PC-9 (cell line): ENCODE measurements at regions not wholly inside any gene's neighbourhood (a gene's known extent, or its start where the extent isn't known, plus 50 kb on each side); places are given as distances from the start of the nearest gene placed in this dataset.

ENCODE experiments used
- BruUV-seq: library from RNA; stranded (reverse); fragments of 400-500 nt; replicated peaks from 2 replicates; lab custom pipeline; 2021; lab: Mats Ljungman, UMichigan
- CTCF ChIA-PET: fragments of 300-600 bp; sonication (Branson Sonifier 250); formaldehyde crosslinking; loops from one replicate; lab custom pipeline; 2022; ENCODE audit warnings: antibody characterized with exemption; lab: Charles Lee
- POLR2A ChIA-PET: fragments of 300-600 bp; sonication (Branson Sonifier 250); formaldehyde crosslinking; loops from one replicate; lab custom pipeline; 2022; ENCODE audit warnings: antibody characterized with exemption; ENCODE audit not compliant: unreplicated experiment; lab: Charles Lee
- DNase-seq, 2 experiments: peaks; one replicate each; pipeline versions ENCODE4 v3.0.0 to v3.0.0-alpha.2; 2015 to 2022; ENCODE audit warnings: mixed read lengths in 1 of 2
- H2AFZ ChIP-seq: fragments of 200-600 bp; sonication (generic); 2 replicates; pipeline ENCODE4 v1.8.1; 2017; ENCODE audit warnings: antibody characterized with exemption
- H3F3A ChIP-seq: fragments of 200-600 bp; sonication (generic); 2 replicates; pipeline ENCODE4 v1.8.1; 2017; ENCODE audit warnings: antibody characterized with exemption, mild to moderate bottlenecking, low read depth; ENCODE audit not compliant: insufficient read depth
- H3K27ac ChIP-seq: fragments of 200-600 bp; sonication (generic); 2 replicates; pipeline ENCODE4 v1.6.1; 2016; ENCODE audit warnings: mixed run types
- H3K27me3 ChIP-seq: fragments of 200-600 bp; sonication (generic); 2 replicates; pipeline ENCODE4 v1.6.1; 2016; ENCODE audit warnings: low read depth, mixed run types; ENCODE audit not compliant: insufficient read depth
- H3K36me3 ChIP-seq: fragments of 200-600 bp; sonication (generic); 2 replicates; pipeline ENCODE4 v1.6.1; 2016; ENCODE audit warnings: low read depth, mixed run types
- H3K4me1 ChIP-seq: fragments of 200-600 bp; sonication (generic); replicated peaks from 2 replicates; pipeline ENCODE4 v1.6.1; 2016; ENCODE audit warnings: mixed run types; ENCODE audit not compliant: insufficient read depth
- H3K4me2 ChIP-seq: fragments of 200-600 bp; sonication (generic); 2 replicates; pipeline ENCODE4 v1.6.1; 2017; ENCODE audit warnings: mixed run types
- H3K4me3 ChIP-seq: fragments of 200-600 bp; sonication (generic); 2 replicates; pipeline ENCODE4 v1.6.1; 2016; ENCODE audit warnings: mixed run types
- H3K79me2 ChIP-seq: fragments of 200-600 bp; sonication (generic); 2 replicates; pipeline ENCODE4 v1.6.1; 2017; ENCODE audit warnings: low read depth, mixed run types
- H3K9me2 ChIP-seq: fragments of 200-600 bp; sonication (generic); 2 replicates; pipeline ENCODE4 v1.8.1; 2017; ENCODE audit warnings: mild to moderate bottlenecking; ENCODE audit not compliant: insufficient read depth
- H3K9me3 ChIP-seq: fragments of 200-600 bp; sonication (generic); 2 replicates; pipeline ENCODE4 v1.8.1; 2016; ENCODE audit warnings: low read depth; ENCODE audit not compliant: insufficient read depth
- H4K20me1 ChIP-seq: fragments of 200-600 bp; sonication (generic); 2 replicates; pipeline ENCODE4 v1.8.1; 2017; ENCODE audit not compliant: insufficient read depth
- CTCF ChIP-seq: fragments of 200-600 bp; sonication (generic); conservative IDR thresholded peaks from 2 replicates; pipeline ENCODE4 v1.6.1; 2017; ENCODE audit warnings: mixed run types, antibody characterized with exemption, mild to moderate bottlenecking, moderate library complexity
- EZH2 ChIP-seq: fragments of 200-600 bp; sonication (generic); IDR thresholded peaks from 2 replicates; pipeline ENCODE4 v1.8.0; 2017; ENCODE audit warnings: antibody characterized with exemption, low read depth
- intact Hi-C: fragments of 100-400 bp; cut with micrococcal nuclease; formaldehyde crosslinking; loops from one replicate; pipeline ENCODE4 v1.10.0; 2022; ENCODE audit not compliant: unreplicated experiment

DNA sequence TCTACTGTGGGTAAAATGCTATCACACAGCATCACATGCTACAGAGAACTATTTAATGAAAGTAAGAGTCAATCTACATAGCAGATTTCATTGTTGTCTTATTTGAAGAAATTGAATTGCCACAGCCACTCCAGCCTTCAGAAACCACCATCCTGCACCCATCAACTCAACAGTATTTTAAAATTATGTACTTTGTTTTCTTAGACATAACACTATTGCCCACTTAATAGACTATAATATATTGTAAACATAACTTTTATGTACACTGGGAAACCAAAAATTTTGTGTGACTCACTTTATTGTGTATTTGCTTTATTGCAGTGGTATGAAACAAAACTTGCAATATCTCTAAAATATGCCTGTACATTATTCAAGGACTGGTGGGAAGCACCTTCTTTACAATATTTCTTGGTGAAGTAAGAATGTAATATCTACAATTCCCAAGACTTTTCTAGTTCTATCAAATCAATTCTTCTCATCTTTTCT, 133.0 kb downstream of the DUSP10 start:
- BruUV-seq, result no TSS peak
- Histone ChIP-seq H3K36me3 (no peaks in the 10 kb centered on the region), H3K27me3 (no peaks in the 10 kb centered on the region), H4K20me1 (no peaks in the 10 kb centered on the region), H3K27ac (no peak overlapping the region), H3F3A (peaks cover 27% of the 10 kb centered on the region), H3K4me3 (no peak overlapping the region), H3K9me2 (no peaks in the 10 kb centered on the region), H3K4me1 (peaks cover 57% of the 10 kb centered on the region), H3K9me3 (peaks cover 5% of the 10 kb centered on the region; the same call in 1 of the 2 replicates), H3K79me2 (no peaks in the 10 kb centered on the region), H3K4me2 (peak overlapping the region; percentile 13; the same call in 1 of the 2 replicates), H2AFZ (no peak overlapping the region)
- intact Hi-C loops, result loop anchor here (5.0 kb wide), 1 partner anchor 272 kb away; no protein-coding TSS in a partner anchor
- DNase-seq, result peak in 1 of 2 experiments; percentile 61
- CTCF ChIA-PET, result no interaction called here
- no peak for TF ChIP-seq CTCF
- TF ChIP-seq EZH2, result no peak
- POLR2A ChIA-PET, result interaction anchor here (0.6 kb wide), 1 partner anchor 110 kb away, joined by 3 read pairs; no protein-coding TSS in a partner anchor

DNA sequence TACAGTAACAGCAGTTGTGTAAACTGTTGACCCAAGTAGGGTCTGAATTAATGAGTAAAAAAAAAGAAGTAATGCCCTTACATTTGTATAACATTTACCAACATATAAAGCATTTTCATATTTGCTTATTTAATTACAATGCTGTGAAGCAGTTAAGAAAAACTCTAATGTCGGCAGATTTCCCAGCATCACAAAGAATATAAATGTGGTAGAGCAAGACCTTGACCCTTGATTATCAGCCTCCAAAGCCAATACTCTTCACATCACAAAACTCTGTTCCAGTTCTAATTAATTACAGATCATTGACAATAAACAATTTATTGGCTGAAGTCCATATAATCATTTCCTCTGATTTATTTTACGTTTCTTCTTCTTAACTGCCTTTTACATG, 130.2 kb downstream of the DUSP10 start:
- Histone ChIP-seq H3K27ac (peak overlapping the region; percentile 22; the same call in 1 of the 2 replicates), H3K79me2 (no peaks in the 10 kb centered on the region), H3K27me3 (no peaks in the 10 kb centered on the region), H3F3A (peaks cover 18% of the 10 kb centered on the region), H3K4me2 (peak overlapping the region; percentile 66), H3K4me1 (peaks cover 35% of the 10 kb centered on the region), H4K20me1 (no peaks in the 10 kb centered on the region), H3K9me3 (no peaks in the 10 kb centered on the region), H3K4me3 (peak overlapping the region; percentile 29; the same call in 1 of the 2 replicates), H3K9me2 (no peaks in the 10 kb centered on the region), H2AFZ (no peak overlapping the region), H3K36me3 (no peaks in the 10 kb centered on the region)
- TF ChIP-seq CTCF, result no peak
- TF ChIP-seq EZH2, result no peak
- POLR2A ChIA-PET, result no interaction called here
- CTCF ChIA-PET, result no interaction called here
- no peak for DNase-seq
- BruUV-seq, result no TSS peak
- intact Hi-C loops, result loop anchor here (5.0 kb wide), 2 partner anchors 56 to 276 kb away; no protein-coding TSS in a partner anchor

DNA sequence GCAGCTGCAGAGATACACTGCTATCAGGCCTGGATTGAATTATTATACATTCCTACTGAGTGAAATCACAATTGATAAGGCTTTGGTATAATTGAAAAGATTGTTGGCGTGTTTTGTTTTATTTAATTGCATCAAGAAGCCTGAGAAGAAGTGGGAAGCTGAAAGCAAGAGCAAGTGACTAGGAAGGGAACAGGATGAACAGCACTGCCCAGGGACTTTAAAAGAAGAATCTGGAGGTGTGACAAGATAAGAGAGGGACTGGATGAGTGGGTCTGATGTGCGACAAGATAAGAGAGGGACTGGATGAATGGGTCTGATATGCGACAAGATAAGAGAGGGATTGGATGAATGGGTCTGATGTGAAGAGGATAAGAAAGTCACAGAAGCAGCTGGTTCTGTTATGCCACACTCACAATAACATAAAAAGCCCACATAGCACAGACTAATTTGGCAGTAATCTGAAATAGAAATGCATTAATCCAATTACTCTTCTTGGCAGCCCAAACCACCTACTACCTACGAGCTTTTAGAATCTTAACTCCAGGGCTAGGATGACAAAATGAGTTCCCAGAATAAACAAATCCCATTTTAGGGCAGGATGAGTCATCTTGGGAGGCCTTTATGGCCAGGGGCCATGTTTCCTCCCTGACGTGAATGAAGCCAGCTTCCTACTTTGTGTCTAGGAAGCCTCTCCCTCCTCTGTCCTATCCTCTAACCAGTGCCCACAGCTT, 129.7 kb downstream of the DUSP10 start:
- TF ChIP-seq EZH2, result no peak
- TF ChIP-seq CTCF, result no peak
- Histone ChIP-seq H3K9me3 (no peaks in the 10 kb centered on the region), H3K4me1 (peaks cover 35% of the 10 kb centered on the region), H3K36me3 (no peaks in the 10 kb centered on the region), H3K4me2 (peak overlapping the region; percentile 66), H3F3A (peaks cover 18% of the 10 kb centered on the region), H3K27ac (peak overlapping the region; percentile 22; the same call in 1 of the 2 replicates), H2AFZ (no peak overlapping the region), H3K79me2 (no peaks in the 10 kb centered on the region), H4K20me1 (no peaks in the 10 kb centered on the region), H3K4me3 (peak overlapping the region; percentile 29; the same call in 1 of the 2 replicates), H3K27me3 (no peaks in the 10 kb centered on the region), H3K9me2 (no peaks in the 10 kb centered on the region)
- CTCF ChIA-PET, result no interaction called here
- intact Hi-C loops, result loop anchor here (5.0 kb wide), 2 partner anchors 55 to 275 kb away; no protein-coding TSS in a partner anchor
- DNase-seq, result peak; percentile 69 to 87
- BruUV-seq, result no TSS peak
- POLR2A ChIA-PET, result interaction anchor here (0.6 kb wide), 1 partner anchor 101 kb away, joined by 3 read pairs; no protein-coding TSS in a partner anchor
